C4-2B (cell line): ENCODE measurements at regions not wholly inside any gene's neighbourhood (a gene's known extent, or its start where the extent isn't known, plus 50 kb on each side); places are given as distances from the start of the nearest gene placed in this dataset.

Experiments
- CTCF ChIP-seq: fragments of 450-650 bp; conservative IDR thresholded peaks from 2 replicates; pipeline ENCODE4 v1.5.1; 2017; ENCODE audit warnings: mild to moderate bottlenecking
- ZFX ChIP-seq: fragments of 450-650 bp; IDR thresholded peaks from 2 replicates; pipeline ENCODE4 v1.6.1; 2017

GRCh38 chr2:34345030-34345429 is 745.9 kb upstream of the FAM98A start:
- no peak for TF ChIP-seq CTCF
- no peak for TF ChIP-seq ZFX
